GM12873 (cell line): ENCODE measurements at regions not wholly inside any gene's neighbourhood (a gene's known extent, or its start where the extent isn't known, plus 50 kb on each side); places are given as distances from the start of the nearest gene placed in this dataset.

ENCODE experiments used
- TF ChIP-seq, protein P1 (sequence below): IDR thresholded peaks from 2 replicates; pipeline ENCODE4 v1.5.1; 2012; ENCODE audit warnings: low read depth, mild to moderate bottlenecking, moderate library complexity, low read length, control low read depth; ENCODE audit not compliant: insufficient read depth; ENCODE audit errors: missing control alignments

GRCh38 chr14:104514156-104514848 is 65.3 kb upstream of the C14orf180 start:
- TF ChIP-seq, protein P1, sequence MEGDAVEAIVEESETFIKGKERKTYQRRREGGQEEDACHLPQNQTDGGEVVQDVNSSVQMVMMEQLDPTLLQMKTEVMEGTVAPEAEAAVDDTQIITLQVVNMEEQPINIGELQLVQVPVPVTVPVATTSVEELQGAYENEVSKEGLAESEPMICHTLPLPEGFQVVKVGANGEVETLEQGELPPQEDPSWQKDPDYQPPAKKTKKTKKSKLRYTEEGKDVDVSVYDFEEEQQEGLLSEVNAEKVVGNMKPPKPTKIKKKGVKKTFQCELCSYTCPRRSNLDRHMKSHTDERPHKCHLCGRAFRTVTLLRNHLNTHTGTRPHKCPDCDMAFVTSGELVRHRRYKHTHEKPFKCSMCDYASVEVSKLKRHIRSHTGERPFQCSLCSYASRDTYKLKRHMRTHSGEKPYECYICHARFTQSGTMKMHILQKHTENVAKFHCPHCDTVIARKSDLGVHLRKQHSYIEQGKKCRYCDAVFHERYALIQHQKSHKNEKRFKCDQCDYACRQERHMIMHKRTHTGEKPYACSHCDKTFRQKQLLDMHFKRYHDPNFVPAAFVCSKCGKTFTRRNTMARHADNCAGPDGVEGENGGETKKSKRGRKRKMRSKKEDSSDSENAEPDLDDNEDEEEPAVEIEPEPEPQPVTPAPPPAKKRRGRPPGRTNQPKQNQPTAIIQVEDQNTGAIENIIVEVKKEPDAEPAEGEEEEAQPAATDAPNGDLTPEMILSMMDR = no peak

- TF ChIP-seq, protein P1 = no peak
These were observed 64.3 kb upstream of the C14orf180 start for GRCh38 chr14:104515059-104515810.

GRCh38 chr14:104515811-104516780 is 63.5 kb upstream of the C14orf180 start:
- TF ChIP-seq, protein P1 = no peak

DNA sequence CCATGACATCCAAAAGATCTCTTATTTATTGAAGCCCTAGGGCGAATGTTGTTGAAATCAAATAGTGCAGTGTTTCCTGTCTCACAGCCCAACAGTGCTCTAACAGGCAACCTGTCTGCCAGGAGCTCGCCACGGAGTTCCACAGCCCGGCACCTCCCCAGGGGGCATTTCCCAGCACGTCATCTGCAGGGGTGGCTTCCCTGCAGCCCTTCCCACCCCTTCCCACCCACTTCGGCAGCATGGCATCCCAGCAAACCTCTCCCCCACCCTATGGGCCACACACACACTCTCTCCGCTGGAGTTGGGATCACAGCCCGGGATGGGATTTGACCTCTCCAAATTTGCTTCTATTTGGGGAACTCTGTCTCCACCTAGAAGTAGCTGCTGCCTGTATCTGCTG is 62.7 kb upstream of the C14orf180 start:
- TF ChIP-seq, protein P1 = no peak

DNA sequence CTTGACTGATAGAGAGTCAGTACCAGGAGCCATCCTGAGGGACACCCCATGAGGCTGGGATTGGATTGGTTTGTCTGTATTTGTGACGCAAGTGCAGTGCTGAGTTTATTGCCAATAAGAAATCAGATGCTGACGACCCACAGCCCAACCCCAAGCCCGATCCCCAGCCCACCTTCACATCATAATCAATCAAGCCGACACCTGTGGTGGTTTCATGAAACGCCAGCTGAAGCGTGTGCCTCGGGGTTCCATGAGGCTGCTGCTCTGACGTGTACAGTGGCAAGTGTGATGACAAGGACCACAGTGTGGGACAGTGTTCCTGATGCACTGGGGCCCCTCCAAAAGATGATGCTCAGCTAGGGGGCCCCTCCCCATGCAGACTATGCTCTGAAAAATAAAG is 62.1 kb upstream of the C14orf180 start:
- TF ChIP-seq, protein P1 = no peak

GRCh38 chr14:104517867-104518266 is 61.7 kb upstream of the C14orf180 start:
- TF ChIP-seq, protein P1 = no peak
